HUDEP-2 (cell line): ENCODE measurements at regions not wholly inside any gene's neighbourhood (a gene's known extent, or its start where the extent isn't known, plus 50 kb on each side); places are given as distances from the start of the nearest gene placed in this dataset.

Experiments used
- DNase-seq, 76 experiments: peaks; one replicate each; lab custom pipeline; 2025; ENCODE audit not compliant: unreplicated experiment in 76 of 76; lab: John Stamatoyannopoulos, UW

DNA sequence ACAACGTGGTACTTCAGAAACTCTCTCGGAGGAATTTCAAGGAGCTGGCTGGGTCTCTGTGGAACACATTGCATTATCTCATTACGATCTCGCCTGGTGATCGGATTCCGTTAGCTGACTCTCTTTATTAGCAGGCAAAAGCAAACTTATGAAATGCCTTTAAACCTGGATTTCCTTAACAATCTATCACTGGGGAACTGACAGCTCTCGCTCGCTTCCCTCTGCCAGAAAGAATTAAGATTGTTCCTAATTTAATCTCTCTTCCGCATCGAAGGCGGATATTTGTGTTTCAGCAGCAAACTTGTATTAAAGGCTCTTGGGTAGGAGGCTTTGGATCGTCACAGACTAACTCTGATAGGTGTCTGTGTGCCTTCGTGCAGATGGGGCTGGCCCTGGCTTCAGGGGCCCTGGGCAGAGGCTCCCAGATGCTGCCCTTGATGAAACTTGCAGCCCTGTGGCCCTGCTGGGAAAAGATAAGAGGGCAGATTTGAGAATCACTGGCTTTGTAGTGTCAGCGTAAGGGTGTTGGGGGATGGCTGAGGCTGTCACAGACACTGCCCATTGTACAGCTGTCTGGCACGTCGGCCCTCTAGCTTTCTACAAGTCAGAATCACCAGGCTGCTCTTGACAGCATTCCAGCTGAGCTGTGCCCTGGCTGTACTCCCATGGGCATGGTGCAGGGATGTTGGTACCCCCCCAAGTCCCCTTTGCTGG lies 162.2 kb upstream of the NECTIN1 start:
- DNase-seq, result peak in 1 of 76 experiments; percentile 3

DNA sequence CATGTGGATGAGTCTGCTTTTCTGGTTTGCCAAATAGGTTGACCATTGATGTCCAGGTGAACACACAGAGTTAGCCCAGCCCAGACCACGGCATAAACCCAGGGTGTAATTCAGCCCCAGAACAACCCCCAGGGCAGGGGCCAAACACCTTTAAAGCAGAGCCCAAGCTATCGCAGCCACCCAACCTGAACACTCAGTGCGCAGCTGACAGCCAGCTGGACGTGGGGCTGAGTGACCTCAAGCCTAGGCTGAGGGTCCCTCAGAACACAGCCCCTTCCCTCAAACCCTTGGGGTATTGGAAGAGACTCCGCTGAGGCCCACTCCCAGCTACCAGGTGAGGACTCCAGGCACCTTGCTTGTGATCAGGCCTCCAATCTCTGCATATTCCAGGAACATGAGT lies 161.5 kb upstream of the NECTIN1 start:
- DNase-seq, result no peak

GRCh38 chr11:119889728-119890280 lies 160.8 kb upstream of the NECTIN1 start:
- no peak for DNase-seq

DNA sequence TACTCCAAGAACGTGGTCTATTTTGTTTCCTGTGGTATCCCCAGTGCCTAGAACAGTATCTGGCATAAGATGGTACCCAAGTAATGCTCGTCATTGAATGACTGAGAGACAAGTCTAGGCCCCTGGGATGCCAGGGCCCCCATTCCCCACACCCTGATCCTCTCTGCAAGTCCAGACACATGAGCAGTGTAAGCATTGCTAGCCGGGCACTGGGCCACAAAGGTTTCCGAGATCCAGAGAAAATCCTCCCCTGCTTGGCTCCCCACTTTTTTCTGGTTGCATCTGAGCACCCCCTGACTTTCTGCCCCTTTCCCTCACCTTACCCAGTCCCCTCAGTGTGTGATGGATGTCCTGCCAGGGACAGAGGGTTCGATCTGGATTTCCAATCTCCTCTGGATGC lies 160.1 kb upstream of the NECTIN1 start:
- no peak for DNase-seq

DNA sequence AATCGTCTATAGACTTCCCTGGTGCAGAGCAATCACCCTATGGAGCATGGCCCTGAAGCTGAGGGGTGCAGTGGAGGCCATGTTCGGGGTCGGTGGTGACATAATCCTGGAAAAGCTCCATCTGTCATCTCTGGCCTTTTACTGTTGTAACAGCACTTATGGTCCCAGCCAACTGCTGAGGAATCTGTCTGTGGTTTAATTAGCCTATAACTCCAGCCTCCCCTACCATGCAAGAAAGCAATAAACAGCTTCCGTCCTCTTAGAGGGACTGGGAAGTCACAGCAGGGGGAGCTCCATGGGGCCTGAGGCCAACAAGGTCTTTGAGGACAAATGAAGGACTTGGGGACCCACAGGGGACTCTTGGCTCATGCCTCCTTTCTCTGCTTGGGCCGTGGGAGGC lies 159.1 kb upstream of the NECTIN1 start:
- no peak for DNase-seq

GRCh38 chr11:119886667-119887230 lies 157.7 kb upstream of the NECTIN1 start:
- no peak for DNase-seq

DNA sequence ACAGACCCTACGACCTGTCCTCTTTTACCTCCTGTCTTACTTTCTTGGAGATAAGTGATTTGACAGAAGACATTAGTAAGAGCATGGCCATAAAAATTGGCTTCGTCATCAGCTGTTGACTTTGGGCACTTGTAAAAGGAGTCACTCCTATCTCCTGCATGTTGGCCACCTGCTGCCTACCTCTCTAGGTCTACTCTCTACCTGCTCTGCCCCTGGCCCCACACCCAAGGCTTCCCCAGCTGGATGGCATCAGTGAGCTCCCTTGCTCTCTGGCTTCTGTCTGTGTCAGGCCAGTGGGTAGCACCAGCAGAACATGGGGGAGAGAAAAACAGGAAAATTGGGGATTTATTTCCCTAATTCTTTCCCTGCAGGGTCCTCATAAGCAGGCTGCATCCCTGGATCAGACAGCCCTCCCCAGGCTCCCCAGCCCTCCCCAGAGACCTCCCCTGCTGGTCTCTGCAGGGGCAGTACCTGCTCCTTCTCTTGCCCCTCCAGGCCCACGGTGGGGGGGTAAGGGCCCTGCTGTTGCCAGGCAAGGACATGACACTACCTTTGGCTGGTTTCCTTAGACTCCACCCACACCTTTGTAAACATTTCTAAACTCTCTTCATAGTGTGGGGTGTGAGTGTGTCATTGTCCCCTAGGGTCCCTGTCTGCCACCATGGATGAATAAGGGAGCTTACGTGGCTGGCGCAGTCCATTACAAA lies 157.0 kb upstream of the NECTIN1 start:
- DNase-seq, result no peak

DNA sequence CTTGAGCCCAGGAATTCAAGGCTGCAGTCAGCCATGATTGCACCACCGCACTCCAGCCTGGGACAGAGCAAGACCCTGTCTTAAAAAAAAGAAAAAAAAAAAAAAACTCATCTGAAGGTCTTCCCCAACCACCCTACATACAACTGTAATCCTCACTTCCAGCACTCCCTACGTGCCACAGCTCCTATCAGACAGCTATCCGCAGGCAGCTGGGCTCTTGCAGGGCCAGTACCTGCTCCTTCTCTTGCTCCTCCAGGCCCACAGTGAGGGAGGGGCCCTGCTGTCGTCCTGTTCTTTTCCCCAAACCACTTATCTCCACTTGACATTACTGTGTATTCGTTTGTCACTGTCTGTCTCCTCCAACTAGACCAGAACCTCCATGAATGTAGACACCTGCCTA lies 156.1 kb upstream of the NECTIN1 start:
- no peak for DNase-seq

- DNase-seq, result no peak
These were observed 153.3 kb upstream of the NECTIN1 start for GRCh38 chr11:119882316-119882715.

DNA sequence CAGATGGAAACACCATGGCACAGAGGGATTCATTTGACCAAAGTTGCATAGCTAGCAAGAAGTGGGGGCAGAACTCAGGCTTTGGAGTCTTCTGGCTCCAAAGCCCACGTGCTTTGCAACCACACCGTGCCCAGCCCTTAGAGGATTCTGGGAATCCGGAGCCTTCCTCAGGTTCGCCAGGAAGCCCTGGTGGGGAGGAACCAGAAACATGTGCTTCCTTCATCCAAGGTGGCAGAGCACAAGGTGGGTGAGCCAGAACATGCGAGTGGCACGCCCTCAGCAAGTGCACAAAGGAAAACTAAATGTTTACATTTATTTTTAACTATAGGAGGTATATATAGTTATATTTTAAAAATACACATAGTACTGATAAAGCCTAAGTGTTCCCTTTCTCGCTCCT lies 151.9 kb upstream of the NECTIN1 start:
- DNase-seq, result no peak

- DNase-seq, result no peak
These were observed 151.1 kb upstream of the NECTIN1 start for GRCh38 chr11:119880143-119880542.

GRCh38 chr11:119878990-119879389 lies 150.0 kb upstream of the NECTIN1 start:
- no peak for DNase-seq

GRCh38 chr11:119876841-119877240 lies 147.8 kb upstream of the NECTIN1 start:
- no peak for DNase-seq

GRCh38 chr11:119875841-119876600 lies 147.0 kb upstream of the NECTIN1 start:
- DNase-seq, result no peak

DNA sequence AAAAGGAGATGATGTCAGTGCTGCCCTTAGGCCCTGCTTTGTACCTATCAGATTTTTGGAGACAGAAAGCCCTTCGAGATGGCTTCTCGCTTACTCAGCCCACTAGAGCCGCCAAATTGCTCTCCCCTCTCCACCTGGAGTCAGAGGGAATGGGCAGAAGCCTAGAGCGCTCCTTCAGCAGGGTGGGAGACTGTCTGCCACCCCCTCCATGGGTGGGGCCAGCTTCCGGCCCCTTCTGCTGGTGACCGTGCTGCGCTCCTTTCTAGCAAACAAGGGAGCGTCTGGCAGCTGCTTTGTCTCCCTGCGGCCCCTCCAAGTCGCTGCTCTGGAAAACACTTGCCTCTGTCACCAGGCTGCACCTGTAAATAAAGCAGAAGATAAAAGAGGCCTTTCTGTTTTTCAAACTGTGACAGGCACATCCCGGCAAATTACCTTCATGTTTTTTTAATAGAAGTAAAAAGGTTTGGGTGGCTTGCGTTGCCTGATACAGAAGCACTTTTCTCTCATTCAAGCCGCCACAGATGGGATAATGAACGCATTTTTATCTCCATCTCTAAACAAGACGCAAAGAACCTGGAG lies 145.7 kb upstream of the NECTIN1 start:
- DNase-seq, result no peak

GRCh38 chr11:119873761-119874421 lies 144.9 kb upstream of the NECTIN1 start:
- no peak for DNase-seq

- DNase-seq, result no peak
These were observed 143.8 kb upstream of the NECTIN1 start for GRCh38 chr11:119872611-119873310.

GRCh38 chr11:119865661-119866156 lies 136.7 kb upstream of the NECTIN1 start:
- DNase-seq, result no peak

GRCh38 chr11:119864836-119865235 lies 135.8 kb upstream of the NECTIN1 start:
- no peak for DNase-seq
